Prostate gland (tissue), 2 donors: ENCODE measurements at regions not wholly inside any gene's neighbourhood (a gene's known extent, or its start where the extent isn't known, plus 50 kb on each side); places are given as distances from the start of the nearest gene placed in this dataset.

Source experiments
- DNase-seq: peaks from one replicate; pipeline ENCODE4 v3.0.0-alpha.2; 2019; ENCODE audit warnings: low spot score
- H3K27ac ChIP-seq, 2 donors: fragments of 200-600 bp; sonication (generic); 2 replicates each; pipeline ENCODE4 v1.5.1; 2017 to 2019
- H3K27me3 ChIP-seq: fragments of 200-600 bp; sonication (generic); replicated peaks from 2 replicates; pipeline ENCODE4 v1.5.1; 2019; ENCODE audit not compliant: insufficient read depth
- H3K36me3 ChIP-seq, 2 donors: fragments of 200-600 bp; sonication (generic); 1 replicate in 1 of 2; 2 replicates in 1 of 2; pipeline versions ENCODE4 v1.5.1 to v1.8.1; 2017 to 2019
- H3K4me1 ChIP-seq: fragments of 200-600 bp; sonication (generic); replicated peaks from 2 replicates; pipeline ENCODE4 v1.5.1; 2019
- H3K4me3 ChIP-seq, 2 donors: fragments of 200-600 bp; sonication (generic); 2 replicates each; pipeline ENCODE4 v1.5.1; 2017 to 2019
- H3K9me3 ChIP-seq: fragments of 200-600 bp; sonication (generic); 2 replicates; pipeline ENCODE4 v1.5.1; 2017
- CTCF ChIP-seq, 4 experiments: fragments of 200-600 bp in 2 of 4; fragments of 450-650 bp in 2 of 4; sonication (generic) in 2 of 4; IDR thresholded peaks; 1 replicate in 3 of 4; 2 replicates in 1 of 4; pipeline ENCODE4 v1.5.1; 2016 to 2019; ENCODE audit warnings: antibody characterized with exemption in 4 of 4, mild to moderate bottlenecking in 2 of 4, moderate library complexity in 2 of 4
- POLR2A ChIP-seq: fragments of 450-650 bp; IDR thresholded peaks from one replicate; pipeline ENCODE4 v1.6.1; 2016; ENCODE audit warnings: antibody characterized with exemption, mild to moderate bottlenecking
- POLR2AphosphoS5 ChIP-seq: sonication (generic); formaldehyde crosslinking; IDR thresholded peaks from one replicate; pipeline ENCODE4 v1.6.1; 2017; ENCODE audit warnings: antibody characterized with exemption
- WGBS: methylation state at CpG from one replicate; pipeline ENCODE4 v1.1.5; 2018; 5-methylcytosine and 5-hydroxymethylcytosine counted together
- intact Hi-C: fragments of 100-400 bp; cut with DNase I; formaldehyde crosslinking; loops from one replicate; pipeline ENCODE4 v1.14.2; 2022

- 82% methylated on average over 3 of the region's 3 CpGs for WGBS
- H3K4me1 ChIP-seq = no peaks in the 10 kb centered on the region
- H3K9me3 ChIP-seq = no peaks in the 10 kb centered on the region
- H3K27me3 ChIP-seq = no peaks in the 10 kb centered on the region
- no peak overlapping the region for H3K4me3 ChIP-seq
- intact Hi-C loops = no loop called here
- no peak for TF ChIP-seq POLR2A
- no peak for TF ChIP-seq POLR2AphosphoS5
- TF ChIP-seq CTCF (IDR thresholded peaks at IDR 0.05) = no peak
- no peak for DNase-seq
- no peaks in the 10 kb centered on the region for H3K36me3 ChIP-seq
- no peak overlapping the region for H3K27ac ChIP-seq
Measured at GRCh38 chr6:14246876-14247275, 129.3 kb downstream of the CD83 start.

- DNase-seq = no peak
- WGBS = 94% methylated on average over 4 of the region's 4 CpGs
- Histone ChIP-seq H3K27ac (no peak overlapping the region), H3K4me3 (no peak overlapping the region), H3K9me3 (no peaks in the 10 kb centered on the region), H3K36me3 (no peaks in the 10 kb centered on the region), H3K4me1 (no peaks in the 10 kb centered on the region), H3K27me3 (no peaks in the 10 kb centered on the region)
- no peak for TF ChIP-seq POLR2AphosphoS5
- TF ChIP-seq CTCF (IDR thresholded peaks at IDR 0.05) = no peak
- TF ChIP-seq POLR2A = no peak
- intact Hi-C loops = no loop called here
Measured at GRCh38 chr6:14250573-14250972, 133.0 kb downstream of the CD83 start.

GRCh38 chr6:14252271-14252850 lies 134.8 kb downstream of the CD83 start:
- intact Hi-C loops = no loop called here
- TF ChIP-seq POLR2AphosphoS5 = no peak
- TF ChIP-seq CTCF (IDR thresholded peaks at IDR 0.05) = no peak
- no peak for TF ChIP-seq POLR2A
- 59% methylated on average over 10 of the region's 10 CpGs for WGBS

GRCh38 chr6:14254505-14254904 lies 136.9 kb downstream of the CD83 start:
- no peak for DNase-seq
- H3K27me3 ChIP-seq = no peaks in the 10 kb centered on the region
- H3K27ac ChIP-seq = no peak overlapping the region
- no peaks in the 10 kb centered on the region for H3K4me1 ChIP-seq
- no peaks in the 10 kb centered on the region for H3K9me3 ChIP-seq
- WGBS = 91% methylated on average over 7 of the region's 7 CpGs
- TF ChIP-seq POLR2A (no peak), CTCF (IDR thresholded peaks at IDR 0.05) (no peak), POLR2AphosphoS5 (no peak)
- intact Hi-C loops = no loop called here
- H3K36me3 ChIP-seq = no peaks in the 10 kb centered on the region
- H3K4me3 ChIP-seq = no peak overlapping the region

More at GRCh38 chr6:14252271-14252850, 134.8 kb downstream of the CD83 start:
- Histone ChIP-seq H3K27me3 (no peaks in the 10 kb centered on the region), H3K36me3 (no peaks in the 10 kb centered on the region), H3K4me1 (no peaks in the 10 kb centered on the region), H3K27ac (no peak overlapping the region), H3K9me3 (no peaks in the 10 kb centered on the region), H3K4me3 (no peak overlapping the region)
- no peak for DNase-seq

GRCh38 chr6:14255916-14256315 lies 138.3 kb downstream of the CD83 start:
- TF ChIP-seq POLR2A (no peak), CTCF (IDR thresholded peaks at IDR 0.05) (no peak), POLR2AphosphoS5 (no peak)
- 87% methylated on average over 6 of the region's 6 CpGs for WGBS
- no peak for DNase-seq
- H3K4me1 ChIP-seq = no peaks in the 10 kb centered on the region
- H3K36me3 ChIP-seq = no peaks in the 10 kb centered on the region
- no peak overlapping the region for H3K27ac ChIP-seq
- H3K4me3 ChIP-seq = no peak overlapping the region
- H3K9me3 ChIP-seq = no peaks in the 10 kb centered on the region
- intact Hi-C loops = no loop called here
- H3K27me3 ChIP-seq = no peaks in the 10 kb centered on the region
